ENCODE measurements at regions not wholly inside any gene's neighbourhood (a gene's known extent, or its start where the extent isn't known, plus 50 kb on each side); places are given as distances from the start of the nearest gene placed in this dataset.
A peak's percentile ranks its signal among the peaks of the same experiment; 100 is the strongest.
"Not testable (repeated sequence)": the region's sequence is repeated elsewhere in the genome, so short reads cannot be mapped to it uniquely, and the experiment has no call there.

DNA sequence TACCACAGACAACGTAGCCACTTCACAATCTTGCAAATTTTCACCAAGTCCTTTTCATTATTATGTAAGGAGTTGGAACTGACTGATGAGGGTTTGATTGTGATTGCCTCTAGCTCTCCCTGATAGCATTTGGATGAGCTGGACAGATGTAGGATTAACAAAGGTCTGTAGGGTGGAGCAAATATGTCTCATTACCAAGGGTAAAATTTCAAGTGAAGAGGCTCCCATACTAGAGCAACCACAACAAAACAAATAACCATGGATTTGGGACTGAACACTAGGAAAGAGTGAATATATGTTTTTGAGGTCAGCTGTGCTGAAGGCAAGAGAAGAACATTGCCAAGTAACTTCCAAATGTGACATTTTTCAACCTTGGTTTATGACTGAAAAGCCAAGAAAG is 281.7 kb downstream of the NEBL start:
- DNase-seq (ENCODE audit: low spot score), result no peak

DNA sequence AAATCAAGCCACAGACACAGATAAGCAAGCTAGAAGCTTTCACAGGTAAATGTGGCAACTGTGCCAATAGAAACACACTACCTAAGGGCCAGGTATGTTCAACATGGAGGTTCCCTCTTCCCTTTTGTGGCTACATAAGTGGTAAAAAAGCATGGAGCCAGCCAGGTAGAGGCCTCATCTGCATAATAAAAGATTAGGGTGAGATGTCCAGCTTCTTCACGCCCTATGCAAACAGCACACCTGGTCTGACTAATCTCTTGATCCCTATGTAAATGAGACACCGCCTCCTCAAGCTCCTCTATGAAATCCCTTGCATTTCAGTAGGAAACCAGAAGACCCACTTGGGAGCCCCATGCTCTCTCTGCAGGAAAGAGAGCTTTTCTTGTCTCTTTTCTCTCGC is 282.2 kb downstream of the NEBL start:
- DNase-seq (ENCODE audit: low spot score), result no peak

DNA sequence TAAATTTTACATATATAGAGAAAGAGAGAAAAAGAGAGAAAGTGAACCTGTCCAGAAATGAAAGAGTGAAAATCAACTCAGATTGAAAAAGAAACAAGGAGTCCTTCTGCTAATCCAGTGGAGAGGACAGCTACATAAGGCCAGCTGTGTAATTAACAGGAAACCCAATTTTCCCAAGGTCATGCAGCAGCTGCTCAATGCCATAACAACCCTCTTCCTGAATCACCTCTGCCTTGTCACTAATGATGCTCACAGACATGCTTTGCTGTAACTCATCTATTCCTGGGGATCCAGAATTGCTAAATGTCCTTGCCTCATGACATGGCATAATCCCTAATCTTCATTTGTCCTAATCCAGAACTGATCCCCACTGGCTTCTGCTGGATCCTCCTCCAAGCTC is 288.6 kb downstream of the NEBL start:
- no peak for DNase-seq (ENCODE audit: low spot score)

DNA sequence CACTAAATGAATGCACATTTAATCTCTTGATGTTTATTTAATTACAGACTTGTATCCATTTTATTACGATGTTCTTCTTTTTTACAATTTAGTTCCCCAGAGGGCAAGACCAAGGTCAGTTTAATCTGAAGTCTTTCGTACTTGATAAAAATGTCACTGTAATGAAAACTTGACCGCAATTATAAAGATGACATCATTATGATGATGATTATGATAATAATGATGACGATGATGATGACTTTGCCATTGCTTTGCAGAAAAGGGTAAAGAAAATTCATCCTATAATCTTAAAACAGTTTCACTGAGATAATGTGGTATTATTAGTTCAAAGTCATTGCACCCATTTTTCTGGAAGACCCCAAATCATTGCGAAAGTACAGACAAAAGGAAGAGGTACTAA is 290.1 kb downstream of the NEBL start:
- DNase-seq (ENCODE audit: low spot score), result no peak

DNA sequence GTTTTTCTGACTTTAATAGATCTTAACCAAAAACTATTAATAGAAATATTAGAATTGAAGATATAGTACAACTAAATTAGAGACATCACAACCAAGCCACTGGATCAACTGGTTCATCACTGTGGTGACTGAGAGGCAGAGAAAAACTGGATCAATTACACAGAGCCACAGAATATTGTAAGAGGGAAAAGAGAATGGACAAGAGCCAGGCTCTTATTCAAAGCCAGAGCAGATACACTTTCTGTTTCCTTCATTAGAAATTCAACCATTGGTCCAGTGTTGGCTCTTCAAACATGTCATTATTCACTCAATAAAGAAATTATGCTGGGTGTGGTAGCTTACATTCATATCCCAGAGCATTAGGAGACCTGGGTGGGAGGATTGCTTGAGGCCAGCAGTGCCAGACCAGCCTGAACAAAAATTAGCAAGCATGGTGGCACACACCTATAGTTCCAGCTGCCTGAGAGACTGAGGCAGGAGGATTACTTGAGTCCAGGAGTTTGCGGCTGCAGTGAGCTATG is 295.1 kb downstream of the NEBL start:
- DNase-seq (ENCODE audit: low spot score), result no peak

DNA sequence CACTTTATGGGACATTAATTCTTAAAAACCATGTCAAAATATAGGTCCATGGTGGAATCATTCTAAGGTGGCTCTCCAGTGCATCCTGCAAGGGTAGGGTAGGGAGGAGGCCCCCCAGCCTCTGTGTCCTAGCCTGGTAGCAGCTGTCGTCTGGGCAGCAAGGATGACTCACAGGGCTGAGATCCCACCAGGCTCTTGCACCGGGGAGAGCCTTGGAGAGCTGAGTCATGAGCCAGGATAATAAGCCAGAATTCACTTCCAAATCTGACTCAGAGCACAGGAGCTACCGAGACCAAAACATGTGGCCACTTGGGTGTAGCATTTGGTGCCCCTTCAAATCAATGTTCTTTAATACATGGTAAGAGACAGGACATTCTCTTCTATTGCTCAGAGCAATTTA is 298.5 kb downstream of the NEBL start:
- DNase-seq (ENCODE audit: low spot score), result peak; percentile 88

DNA sequence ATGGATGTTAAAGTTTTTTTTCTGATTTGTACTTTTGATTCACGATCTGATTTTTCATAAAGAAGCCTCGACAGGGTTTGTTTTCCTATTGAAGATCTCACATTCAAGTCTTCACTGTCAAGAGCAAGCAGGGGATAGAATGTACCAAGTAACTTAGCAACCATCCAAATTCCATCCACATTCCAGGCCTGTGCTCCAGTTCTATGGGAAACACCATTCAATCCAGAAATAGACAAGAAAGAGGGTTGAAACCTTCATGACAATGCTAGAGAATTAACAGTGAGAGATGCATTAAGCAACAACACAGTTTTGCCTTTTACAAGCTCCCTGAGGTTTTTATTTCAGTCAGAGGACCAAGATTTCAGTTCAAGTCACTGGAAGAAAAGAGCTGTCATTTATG is 300.2 kb downstream of the NEBL start:
- DNase-seq (ENCODE audit: low spot score), result peak; percentile 9

DNA sequence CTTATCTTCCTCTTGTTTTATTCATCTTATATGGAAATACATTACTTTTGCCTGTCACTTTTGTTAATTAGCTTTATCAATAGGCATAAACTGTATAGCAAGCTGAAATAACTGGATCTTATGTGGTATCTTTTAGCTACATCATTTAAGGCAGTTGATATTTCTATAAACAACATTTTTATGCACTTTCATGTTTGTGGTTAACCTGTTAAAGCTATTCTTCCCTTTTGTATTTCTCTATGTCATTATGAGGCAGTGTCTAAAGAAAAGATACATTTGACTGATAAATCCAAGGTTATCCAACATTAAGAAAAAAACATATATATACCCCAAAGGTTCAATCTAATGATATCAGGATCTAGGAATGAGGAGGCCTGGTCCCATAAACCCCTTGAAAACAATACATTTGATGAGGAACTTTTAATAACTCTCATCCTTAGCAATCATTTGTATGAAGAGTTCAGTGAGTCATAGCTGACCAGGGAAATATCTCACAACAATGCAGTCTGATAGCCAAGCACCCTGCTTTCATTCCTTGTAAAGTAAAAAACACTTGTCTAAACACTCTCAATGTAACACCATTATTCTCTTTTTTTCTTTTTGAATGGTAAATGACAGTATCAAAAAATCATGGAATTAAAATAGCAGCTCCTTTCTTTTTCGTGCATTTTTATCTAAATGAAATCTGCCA is 300.9 kb downstream of the NEBL start:
- DNase-seq (ENCODE audit: low spot score), result peak; percentile 17

DNA sequence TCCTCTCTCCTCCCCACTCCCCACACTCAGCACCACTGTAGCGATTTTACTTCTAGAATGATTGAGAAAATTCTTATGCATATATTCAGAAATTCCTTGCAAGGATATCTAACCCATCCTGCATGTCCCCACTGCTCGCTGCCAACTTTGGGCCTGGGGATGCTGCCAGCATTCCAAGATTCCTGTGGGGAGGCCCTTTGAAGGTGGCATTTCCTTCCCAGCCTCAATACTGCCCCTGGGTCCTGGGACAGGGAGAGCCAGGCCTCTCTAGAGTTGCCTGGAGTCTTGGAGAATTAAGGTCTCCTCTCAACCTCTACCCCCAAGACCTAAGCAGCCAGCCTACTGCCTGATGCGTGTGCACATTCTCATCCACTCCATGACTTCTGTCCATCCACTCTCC is 303.5 kb downstream of the NEBL start:
- peak; percentile 6 for DNase-seq (ENCODE audit: low spot score)

DNA sequence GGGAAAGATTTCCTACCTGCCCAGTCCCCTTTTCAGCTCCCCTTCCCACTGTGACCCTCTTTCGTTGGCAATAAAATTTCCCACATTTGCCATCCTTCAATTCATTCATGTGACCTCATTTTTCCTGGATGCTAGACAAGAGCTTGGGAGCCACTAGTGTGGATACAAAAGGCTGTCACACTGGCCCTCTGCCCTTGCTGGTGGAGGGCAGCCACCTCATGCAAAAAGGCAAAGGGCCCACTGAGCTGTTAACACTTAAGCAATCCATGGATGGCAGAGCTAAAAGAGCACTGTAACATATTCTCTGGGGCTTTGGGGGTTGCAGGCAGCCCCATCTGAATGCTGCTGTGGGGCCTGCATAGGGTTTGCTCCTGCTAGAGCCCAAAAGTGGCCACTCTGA is 315.1 kb downstream of the NEBL start:
- no peak for DNase-seq (ENCODE audit: low spot score)

DNA sequence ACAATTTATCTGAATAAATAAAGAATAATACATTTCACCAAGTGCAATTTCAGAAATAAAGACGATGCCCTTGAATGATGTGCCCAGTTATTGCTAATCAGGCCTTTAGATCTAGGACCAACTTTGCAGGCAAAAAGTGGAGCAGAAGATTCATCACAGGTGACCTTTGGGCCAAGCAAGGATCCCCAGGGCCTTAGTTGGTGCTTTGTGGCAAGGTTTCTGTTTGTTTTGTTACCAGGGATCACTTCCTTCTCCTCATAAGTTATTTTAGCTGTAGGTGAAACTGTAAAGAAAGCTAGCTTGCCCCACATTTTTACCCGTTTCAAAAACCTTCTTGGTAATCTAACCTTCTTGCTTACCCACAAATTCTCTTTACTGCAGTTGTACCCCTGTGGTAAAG is 323.2 kb downstream of the NEBL start:
- DNase-seq (ENCODE audit: low spot score), result no peak

DNA sequence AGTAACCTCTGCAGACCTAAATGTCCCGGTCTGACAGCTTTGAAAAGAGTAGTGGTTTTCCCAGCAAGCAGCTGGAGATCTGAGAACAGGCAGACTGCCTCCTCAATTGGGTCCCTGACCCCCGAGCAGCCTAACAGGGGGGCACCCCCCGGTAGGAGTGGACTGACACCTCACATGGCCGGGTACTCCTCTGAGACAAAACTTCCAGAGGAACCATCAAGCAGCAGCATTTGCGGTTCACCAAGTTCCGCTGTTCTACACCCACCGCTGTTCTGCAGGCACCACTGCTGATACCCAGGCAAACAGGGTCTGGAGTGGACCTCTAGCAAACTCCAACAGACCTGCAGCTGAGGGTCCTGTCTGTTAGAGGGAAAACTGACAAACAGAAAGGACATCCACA is 341.1 kb downstream of the NEBL start:
- not testable (repeated sequence) for DNase-seq (ENCODE audit: low spot score)

DNA sequence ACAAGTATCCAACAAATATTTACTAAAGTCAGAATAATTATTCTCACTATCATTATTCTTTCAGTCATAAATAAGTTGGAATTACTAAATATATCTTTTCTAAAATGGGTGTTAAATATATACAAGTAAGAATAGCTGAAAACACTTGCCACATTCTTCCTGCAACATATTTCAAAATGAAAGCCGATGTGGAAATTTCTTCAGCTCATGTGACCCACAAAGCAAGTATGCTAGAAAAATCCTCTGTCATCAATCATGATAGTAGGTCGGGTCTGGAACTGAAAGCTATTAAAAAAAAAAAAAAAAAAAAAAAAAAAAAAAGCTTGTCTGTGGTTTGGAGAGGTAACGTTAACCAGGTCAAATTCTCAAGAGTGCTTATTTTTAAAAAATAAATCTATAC is 344.7 kb downstream of the NEBL start:
- no peak for DNase-seq (ENCODE audit: low spot score)

DNA sequence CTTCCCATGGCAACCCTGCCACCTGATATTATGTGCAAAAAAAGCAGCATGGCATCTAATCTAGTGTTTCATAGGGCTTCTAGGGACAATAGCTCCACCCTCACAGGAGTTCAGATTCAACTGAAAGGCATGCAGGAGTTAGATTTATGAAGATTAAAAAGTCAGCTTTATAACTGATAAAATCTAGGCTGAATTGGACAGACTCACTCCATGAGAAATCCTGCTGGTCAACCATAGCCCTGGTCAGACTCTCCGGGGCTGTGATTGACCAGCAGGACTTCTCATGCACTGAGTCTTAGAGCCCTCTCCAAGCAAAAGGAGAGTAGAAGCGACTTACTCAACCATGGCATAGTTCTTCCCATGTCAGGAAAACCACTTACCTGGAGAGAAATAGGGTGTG is 345.4 kb downstream of the NEBL start:
- no peak for DNase-seq (ENCODE audit: low spot score)

DNA sequence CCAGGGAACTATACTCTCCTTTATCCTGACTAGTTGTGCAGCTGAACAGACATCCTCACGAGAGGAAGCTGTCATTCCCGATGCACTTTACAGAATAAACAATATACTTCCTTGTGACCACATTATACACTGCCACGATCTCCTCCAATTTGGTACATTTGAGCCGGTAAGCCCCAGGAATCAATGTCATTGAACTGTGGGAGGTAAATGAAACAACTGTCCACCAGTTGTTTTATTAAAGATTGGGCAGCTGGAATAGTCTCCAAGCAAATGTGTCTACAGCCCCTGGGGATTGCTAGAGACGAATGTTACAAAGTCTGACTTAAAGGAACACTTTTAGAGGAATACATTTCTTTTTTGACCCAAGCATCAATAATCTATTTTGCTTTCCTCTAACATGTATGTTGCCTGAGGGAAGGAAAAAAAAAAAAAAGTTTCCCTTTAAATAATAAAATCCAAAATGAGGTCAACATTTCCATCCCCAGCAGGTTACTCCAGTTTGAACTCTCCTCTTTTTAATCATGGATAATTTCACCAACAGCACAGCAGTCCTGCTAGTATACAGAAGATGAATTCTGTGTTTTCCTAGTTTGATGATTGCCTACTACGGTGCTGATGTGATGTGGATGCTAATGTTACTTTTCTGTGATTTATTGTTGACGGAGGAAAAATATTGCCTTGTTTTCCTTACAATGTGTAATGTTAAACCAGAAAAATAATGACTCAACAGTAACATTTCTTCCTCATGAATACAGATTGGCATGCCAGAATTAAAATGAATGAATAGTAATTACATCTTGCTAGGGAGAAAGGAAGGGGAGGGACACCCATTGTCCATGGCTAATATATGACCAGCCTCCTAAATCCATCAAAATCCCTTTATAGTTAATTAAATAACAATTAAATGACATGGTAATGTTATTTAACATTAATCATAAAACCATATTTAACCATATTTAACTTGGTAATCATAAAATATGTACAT is 360.9 kb downstream of the NEBL start:
- no peak for DNase-seq (ENCODE audit: low spot score)

DNA sequence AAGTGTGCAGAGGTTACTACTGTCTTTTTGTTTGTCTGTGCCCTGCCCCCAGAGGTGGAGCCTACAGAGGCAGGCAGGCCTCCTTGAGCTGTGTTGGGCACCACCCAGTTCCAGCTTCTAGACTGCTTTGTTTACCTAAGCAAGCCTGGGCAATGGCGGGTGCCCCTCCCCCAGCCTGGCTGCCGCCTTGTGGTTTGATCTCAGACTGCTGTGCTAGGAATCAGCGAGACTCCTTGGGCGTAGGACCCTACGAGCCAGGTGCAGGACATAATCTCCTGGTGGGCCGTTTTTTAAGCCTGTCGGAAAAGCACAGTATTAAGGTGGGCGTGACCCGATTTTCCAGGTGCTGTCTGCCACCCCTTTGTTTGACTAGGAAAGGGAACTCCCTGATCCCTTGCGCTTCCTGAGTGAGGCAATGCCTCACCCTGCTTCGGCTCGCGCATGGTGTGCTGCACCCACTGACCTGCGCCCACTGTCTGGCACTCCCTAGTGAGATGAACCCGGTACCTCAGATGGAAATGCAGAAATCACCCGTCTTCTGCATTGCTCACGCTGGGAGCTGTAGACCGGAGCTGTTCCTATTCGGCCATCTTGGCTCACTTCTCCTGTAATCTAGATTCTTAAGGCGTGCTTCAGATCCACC is 365.7 kb downstream of the NEBL start:
- DNase-seq (ENCODE audit: low spot score), result not testable (repeated sequence)

DNA sequence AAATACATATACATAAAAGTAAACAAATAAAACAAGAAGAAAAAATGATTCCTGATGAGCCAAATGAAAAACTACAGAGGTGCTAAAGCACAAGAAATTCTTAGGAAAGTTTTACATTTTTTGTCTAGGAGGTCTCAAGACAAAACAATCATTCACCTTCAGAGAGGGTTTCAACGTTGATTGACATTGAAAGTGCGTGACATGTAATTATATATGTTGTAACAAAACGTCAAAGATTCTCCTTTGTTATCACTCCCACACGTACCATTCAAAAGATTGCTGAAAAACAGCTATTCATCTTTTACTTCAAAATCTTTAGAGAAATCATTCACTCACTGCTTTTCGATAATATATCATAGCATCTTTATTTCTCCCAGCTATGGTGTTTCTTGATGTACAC is 375.9 kb downstream of the NEBL start:
- DNase-seq (ENCODE audit: low spot score), result no peak

DNA sequence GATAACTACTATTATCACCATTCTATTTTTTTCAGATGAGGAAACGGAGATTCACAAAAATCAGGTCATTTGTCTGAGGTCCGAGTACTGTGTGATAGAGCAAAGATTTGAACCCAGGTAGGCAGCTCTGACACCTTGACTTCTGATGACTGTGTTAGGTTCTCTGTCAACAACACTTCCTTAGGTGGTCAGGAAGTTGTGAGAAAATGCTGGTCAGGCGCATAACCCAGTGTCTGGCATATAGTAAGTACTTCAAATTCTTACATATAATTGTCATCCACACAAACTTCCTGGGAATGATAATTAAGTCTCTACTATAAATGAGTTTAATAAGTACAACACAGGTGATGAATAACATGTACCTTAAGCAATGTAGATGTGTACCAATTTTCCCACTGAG is 381.5 kb downstream of the NEBL start:
- no peak for DNase-seq (ENCODE audit: low spot score)

DNA sequence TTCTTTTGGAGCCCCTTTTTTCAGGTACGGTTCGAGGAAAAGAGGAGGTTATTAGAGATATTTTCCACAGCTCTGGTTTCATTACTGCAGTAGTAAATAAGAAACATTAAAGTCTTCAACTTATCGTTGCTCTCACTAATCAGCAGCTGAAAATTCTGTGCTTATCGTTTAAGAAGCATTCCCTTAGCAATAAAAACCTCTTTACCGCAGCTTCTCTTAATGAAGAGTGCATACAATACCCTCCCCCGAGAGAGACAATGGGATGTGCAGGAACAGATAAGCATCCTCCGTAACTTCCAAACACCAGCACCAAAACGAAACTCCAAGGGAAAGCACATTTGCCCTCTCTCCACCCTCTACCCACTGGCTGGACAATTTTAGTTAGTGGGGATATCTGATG is 384.5 kb downstream of the NEBL start:
- no peak for DNase-seq (ENCODE audit: low spot score)

DNA sequence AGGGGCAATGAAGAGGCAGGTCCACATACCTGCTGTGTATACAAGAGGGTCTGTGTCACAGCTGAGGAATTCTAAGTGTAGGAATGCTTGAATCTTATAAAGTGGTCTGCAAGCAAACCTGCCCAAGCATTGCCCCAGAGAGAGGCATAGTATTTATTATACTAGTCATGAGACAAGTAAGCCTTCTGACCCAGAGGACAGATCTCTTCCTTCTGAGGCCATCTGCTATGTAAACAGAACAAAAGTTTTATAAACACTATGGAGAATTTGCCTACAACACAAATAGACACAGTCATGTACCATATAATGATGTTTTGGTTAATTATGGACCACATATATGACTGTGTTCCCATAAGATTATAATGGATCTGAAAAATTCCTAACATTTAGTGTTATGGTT is 388.2 kb downstream of the NEBL start:
- no peak for DNase-seq (ENCODE audit: low spot score)

DNA sequence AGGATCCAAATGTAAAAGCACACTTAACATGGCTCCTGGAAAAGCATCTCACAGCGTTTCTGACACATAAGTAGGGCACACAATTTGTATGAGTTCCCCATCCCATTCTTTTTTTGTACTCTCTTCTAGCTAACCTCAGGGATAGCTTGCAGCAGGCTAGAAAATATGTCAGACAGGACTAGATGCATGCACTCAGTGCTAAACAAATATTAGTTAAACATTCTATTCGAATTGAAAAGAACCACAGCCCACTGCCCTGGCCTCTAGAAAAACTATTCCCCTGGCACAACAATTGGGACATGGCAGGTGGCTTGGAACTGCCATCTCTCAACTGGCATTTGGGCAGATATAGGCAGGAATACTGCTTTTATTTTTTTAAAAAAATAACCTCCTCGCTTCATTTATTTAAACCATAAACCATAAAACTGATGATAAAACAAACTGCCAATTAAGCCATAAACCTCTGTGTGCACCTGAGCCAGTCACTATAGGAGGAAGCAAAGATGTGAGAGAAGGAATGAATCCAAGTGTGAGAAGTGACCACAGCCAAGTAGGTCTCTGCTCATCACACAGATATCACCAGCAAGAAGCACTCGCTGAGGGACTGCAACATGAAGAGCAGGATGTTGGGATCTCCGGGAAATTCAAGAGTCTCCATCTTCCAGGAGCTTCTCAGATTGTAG is 394.1 kb downstream of the NEBL start:
- no peak for DNase-seq (ENCODE audit: low spot score)

DNA sequence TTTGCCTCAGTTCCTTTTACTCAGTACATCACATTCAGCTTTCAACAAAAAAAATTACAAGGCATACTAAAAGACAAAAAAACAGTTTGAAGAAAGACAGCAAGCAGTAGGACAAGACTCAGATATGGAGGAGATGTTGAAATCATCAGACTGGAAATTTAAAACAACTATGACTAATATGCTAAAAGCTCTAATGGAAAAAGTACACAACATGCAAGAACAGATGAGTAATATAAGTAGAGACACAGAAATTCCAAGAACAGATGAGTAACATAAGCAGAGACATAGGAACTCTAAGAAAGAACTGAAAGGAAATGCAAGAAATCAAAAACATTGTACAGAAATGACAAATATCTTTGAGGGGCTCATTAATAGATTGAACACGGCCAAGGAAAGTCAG is 402.6 kb downstream of the NEBL start:
- DNase-seq (ENCODE audit: low spot score), result no peak

Measured in AG08395 (cell line).